ENCODE measurements at regions not wholly inside any gene's neighbourhood (a gene's known extent, or its start where the extent isn't known, plus 50 kb on each side); places are given as distances from the start of the nearest gene placed in this dataset.

- ChIA-PET POLR2A (no interaction called here), CTCF (no interaction called here)
- H3K4me3 ChIP-seq (ENCODE audit: low read depth, low read length), result no peak overlapping the region
- TF ChIP-seq RBAK (tag by site-specific recombination; IDR thresholded peaks at IDR 0.05), result no peak
- no peaks in the 10 kb centered on the region for H3K4me1 ChIP-seq (ENCODE audit: control insufficient read depth, insufficient read depth, low read length)
- no peak overlapping the region for H3K27ac ChIP-seq (ENCODE audit: extremely low read depth, low read depth, low read length)
- no peaks in the 10 kb centered on the region for H3K9me3 ChIP-seq (ENCODE audit: control insufficient read depth, insufficient read depth, low read depth, low read length)
- no peaks in the 10 kb centered on the region for H3K36me3 ChIP-seq (ENCODE audit: control insufficient read depth in 2 of 2, insufficient read depth in 1 of 2, low read length in 2 of 2)
Observed at GRCh38 chr9:4393806-4394523, 94.1 kb upstream of the GLIS3 start.

GRCh38 chr9:4389755-4390154, 89.9 kb upstream of the GLIS3 start:
- POLR2A ChIA-PET, result no interaction called here
- H3K36me3 ChIP-seq (ENCODE audit: control insufficient read depth in 2 of 2, insufficient read depth in 1 of 2, low read length in 2 of 2), result no peaks in the 10 kb centered on the region
- no peak overlapping the region for H3K27ac ChIP-seq (ENCODE audit: extremely low read depth, low read depth, low read length)
- TF ChIP-seq ZNF580 (tag by site-specific recombination; IDR thresholded peaks at IDR 0.05), result no peak
- no peak for TF ChIP-seq SETDB1 (IDR thresholded peaks at IDR 0.05; ENCODE audit: insufficient read length, low read length)
- no peak for TF ChIP-seq ZSCAN30 (tag by site-specific recombination; IDR thresholded peaks at IDR 0.05)
- no peak for TF ChIP-seq ZNF514 (tag by site-specific recombination; IDR thresholded peaks at IDR 0.05)
- no peak for TF ChIP-seq ZNF292 (tag by site-specific recombination; IDR thresholded peaks at IDR 0.05; ENCODE audit: borderline replicate concordance, low read depth)
- no peak for TF ChIP-seq ZNF114 (tag by site-specific recombination; IDR thresholded peaks at IDR 0.05)
- no peak for TF ChIP-seq ZNF2 (tag by site-specific recombination; IDR thresholded peaks at IDR 0.05)
- no peak for TF ChIP-seq KLF1 (tag by site-specific recombination; IDR thresholded peaks at IDR 0.05)
- TF ChIP-seq ZNF660 (tag by site-specific recombination; IDR thresholded peaks at IDR 0.05), result no peak
- TF ChIP-seq ZNF610 (tag by site-specific recombination; IDR thresholded peaks at IDR 0.05; ENCODE audit: borderline replicate concordance), result no peak
- no peak for TF ChIP-seq PRDM2 (tag by site-specific recombination; IDR thresholded peaks at IDR 0.05; ENCODE audit: borderline replicate concordance)
- TF ChIP-seq ZNF560 (tag by site-specific recombination; IDR thresholded peaks at IDR 0.05; ENCODE audit: borderline replicate concordance), result no peak
- TF ChIP-seq ZSCAN5A (tag by site-specific recombination; IDR thresholded peaks at IDR 0.05), result no peak
- TF ChIP-seq ZNF280C (tag by site-specific recombination; IDR thresholded peaks at IDR 0.05), result no peak
- TF ChIP-seq ZEB2 (tag by site-specific recombination; IDR thresholded peaks at IDR 0.05), result no peak
- no peak for TF ChIP-seq ZNF311 (tag by site-specific recombination; IDR thresholded peaks at IDR 0.05; ENCODE audit: borderline replicate concordance)
- TF ChIP-seq ZBTB1 (tag by site-specific recombination; IDR thresholded peaks at IDR 0.05), result no peak
- TF ChIP-seq ZBTB26 (tag by site-specific recombination; optimal IDR thresholded peaks at IDR 0.05), result no peak
- no peak for TF ChIP-seq FEZF1 (tag by site-specific recombination; IDR thresholded peaks at IDR 0.05)
- CTCF ChIA-PET, result interaction anchor here (1.2 to 12.1 kb wide), 3 partner anchors 159 to 272 kb away, joined by 3 to 87 read pairs (median 4); partner anchors contain the start of gene PLPP6
- no peak overlapping the region for H3K4me3 ChIP-seq (ENCODE audit: low read depth, low read length)
- no peaks in the 10 kb centered on the region for H3K9me3 ChIP-seq (ENCODE audit: control insufficient read depth, insufficient read depth, low read depth, low read length)
- no peaks in the 10 kb centered on the region for H3K4me1 ChIP-seq (ENCODE audit: control insufficient read depth, insufficient read depth, low read length)
